Prostate gland (tissue), 2 donors: ENCODE measurements at regions not wholly inside any gene's neighbourhood (a gene's known extent, or its start where the extent isn't known, plus 50 kb on each side); places are given as distances from the start of the nearest gene placed in this dataset.

ENCODE experiments used
- DNase-seq: peaks from one replicate; pipeline ENCODE4 v3.0.0-alpha.2; 2019; ENCODE audit warnings: low spot score
- H3K27ac ChIP-seq, 2 donors: fragments of 200-600 bp; sonication (generic); 2 replicates each; pipeline ENCODE4 v1.5.1; 2017 to 2019
- H3K27me3 ChIP-seq: fragments of 200-600 bp; sonication (generic); replicated peaks from 2 replicates; pipeline ENCODE4 v1.5.1; 2019; ENCODE audit not compliant: insufficient read depth
- H3K36me3 ChIP-seq, 2 donors: fragments of 200-600 bp; sonication (generic); 1 replicate in 1 of 2; 2 replicates in 1 of 2; pipeline versions ENCODE4 v1.5.1 to v1.8.1; 2017 to 2019
- H3K4me1 ChIP-seq: fragments of 200-600 bp; sonication (generic); replicated peaks from 2 replicates; pipeline ENCODE4 v1.5.1; 2019
- H3K4me3 ChIP-seq, 2 donors: fragments of 200-600 bp; sonication (generic); 2 replicates each; pipeline ENCODE4 v1.5.1; 2017 to 2019
- H3K9me3 ChIP-seq: fragments of 200-600 bp; sonication (generic); 2 replicates; pipeline ENCODE4 v1.5.1; 2017
- CTCF ChIP-seq, 4 experiments: fragments of 200-600 bp in 2 of 4; fragments of 450-650 bp in 2 of 4; sonication (generic) in 2 of 4; IDR thresholded peaks; 1 replicate in 3 of 4; 2 replicates in 1 of 4; pipeline ENCODE4 v1.5.1; 2016 to 2019; ENCODE audit warnings: antibody characterized with exemption in 4 of 4, mild to moderate bottlenecking in 2 of 4, moderate library complexity in 2 of 4
- POLR2A ChIP-seq: fragments of 450-650 bp; IDR thresholded peaks from one replicate; pipeline ENCODE4 v1.6.1; 2016; ENCODE audit warnings: antibody characterized with exemption, mild to moderate bottlenecking
- POLR2AphosphoS5 ChIP-seq: sonication (generic); formaldehyde crosslinking; IDR thresholded peaks from one replicate; pipeline ENCODE4 v1.6.1; 2017; ENCODE audit warnings: antibody characterized with exemption
- WGBS: methylation state at CpG from one replicate; pipeline ENCODE4 v1.1.5; 2018; 5-methylcytosine and 5-hydroxymethylcytosine counted together
- intact Hi-C: fragments of 100-400 bp; cut with DNase I; formaldehyde crosslinking; loops from one replicate; pipeline ENCODE4 v1.14.2; 2022

GRCh38 chr1:30616759-30617158 is 106.6 kb downstream of the MATN1 start:
- H3K4me1 ChIP-seq, result no peaks in the 10 kb centered on the region
- WGBS, result 85% methylated on average over 7 of the region's 7 CpGs
- TF ChIP-seq CTCF (IDR thresholded peaks at IDR 0.05), result no peak
- TF ChIP-seq POLR2AphosphoS5, result no peak
- no peak for TF ChIP-seq POLR2A
- H3K36me3 ChIP-seq, result no peaks in the 10 kb centered on the region
- no peak for DNase-seq
- intact Hi-C loops, result no loop called here
- H3K4me3 ChIP-seq, result no peak overlapping the region
- H3K27me3 ChIP-seq, result no peaks in the 10 kb centered on the region
- no peak overlapping the region for H3K27ac ChIP-seq
- no peaks in the 10 kb centered on the region for H3K9me3 ChIP-seq

DNA sequence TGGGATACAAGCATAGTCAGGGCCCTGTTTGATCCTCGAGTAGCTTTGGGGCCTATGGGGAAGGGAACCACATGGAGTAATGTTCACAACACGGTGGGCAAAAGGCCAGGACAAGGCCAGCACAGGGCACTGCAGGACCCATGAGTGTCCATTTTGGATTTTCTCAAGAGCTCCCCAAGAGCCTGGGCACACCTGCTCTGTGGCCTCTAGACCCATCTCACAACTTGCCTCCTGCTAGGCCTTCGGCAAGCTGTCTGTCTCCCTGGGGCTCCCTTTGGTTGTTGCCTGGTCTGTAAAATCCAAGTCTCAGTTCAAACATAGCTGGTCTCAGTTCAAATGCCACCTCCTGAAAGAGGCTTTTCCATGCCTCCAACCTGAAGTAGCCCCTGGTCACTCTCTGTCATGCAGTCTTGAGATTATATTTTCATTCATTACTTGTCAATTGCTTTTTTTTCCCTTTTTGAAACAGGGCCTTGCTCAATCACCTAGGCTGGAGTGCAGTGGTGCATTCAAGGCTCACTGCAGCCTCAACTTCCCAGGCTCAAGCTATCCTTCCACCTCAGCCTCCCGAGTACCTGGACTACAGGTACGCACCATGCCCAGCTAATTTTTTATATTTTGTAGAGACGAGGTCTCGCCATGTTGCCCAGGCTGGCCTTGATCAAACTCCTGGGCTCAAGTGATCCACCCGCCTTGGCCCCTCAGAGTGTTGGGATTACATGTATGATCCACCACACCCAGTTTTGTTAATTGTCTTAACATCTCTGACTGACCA is 107.4 kb downstream of the MATN1 start:
- WGBS, result 95% methylated on average over 8 of the region's 8 CpGs
- H3K27ac ChIP-seq, result no peak overlapping the region

DNA sequence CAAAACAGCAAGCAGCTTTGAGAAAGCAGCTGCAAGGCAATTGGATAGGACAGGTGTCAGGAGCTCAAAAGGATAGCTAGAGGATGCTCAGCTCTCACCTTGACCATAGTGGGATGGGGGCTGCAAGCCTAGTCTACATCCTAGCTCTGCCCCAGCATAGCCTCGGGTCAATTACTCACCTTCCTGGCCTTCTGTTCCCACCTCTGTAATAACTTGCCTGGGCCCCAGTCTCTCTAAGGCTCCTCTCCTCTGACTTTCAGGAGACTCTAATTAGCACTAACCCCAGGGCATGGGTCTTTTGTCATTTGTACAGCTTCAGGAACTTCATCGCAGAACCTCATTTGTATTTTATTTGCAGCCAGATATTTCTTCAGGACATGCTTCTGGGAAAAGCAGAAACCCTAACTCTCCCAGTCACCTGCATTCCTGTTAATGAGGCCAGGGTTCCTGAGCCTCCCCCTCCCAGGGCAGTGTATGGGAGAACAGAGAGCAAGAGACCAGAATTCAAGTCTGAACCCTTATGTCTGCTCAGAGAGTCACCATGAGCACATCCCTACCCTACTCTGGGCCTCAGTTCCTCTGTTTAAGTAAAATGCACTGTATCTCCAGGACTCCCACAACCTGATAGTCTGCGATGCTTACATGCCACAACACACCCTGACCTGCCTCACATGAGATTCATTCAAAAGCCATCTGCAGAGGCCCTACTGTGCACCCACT is 108.1 kb downstream of the MATN1 start:
- intact Hi-C loops, result no loop called here
- 78% methylated on average over 3 of the region's 3 CpGs for WGBS
- H3K9me3 ChIP-seq, result no peaks in the 10 kb centered on the region

More for the DNA sequence above, 107.4 kb downstream of the MATN1 start:
- Histone ChIP-seq H3K4me1 (no peaks in the 10 kb centered on the region), H3K27me3 (no peaks in the 10 kb centered on the region), H3K36me3 (no peaks in the 10 kb centered on the region), H3K4me3 (no peak overlapping the region), H3K9me3 (no peaks in the 10 kb centered on the region)
- intact Hi-C loops, result no loop called here
- DNase-seq, result no peak
- TF ChIP-seq CTCF (IDR thresholded peaks at IDR 0.05) (no peak), POLR2AphosphoS5 (no peak), POLR2A (no peak)

GRCh38 chr1:30613188-30613587 is 110.2 kb downstream of the MATN1 start:
- TF ChIP-seq CTCF (IDR thresholded peaks at IDR 0.05) (no peak), POLR2A (no peak), POLR2AphosphoS5 (no peak)
- WGBS, result 87% methylated on average over 1 of the region's 1 CpG
- Histone ChIP-seq H3K4me1 (no peaks in the 10 kb centered on the region), H3K36me3 (no peaks in the 10 kb centered on the region), H3K27me3 (no peaks in the 10 kb centered on the region), H3K27ac (no peak overlapping the region), H3K9me3 (no peaks in the 10 kb centered on the region), H3K4me3 (no peak overlapping the region)
- intact Hi-C loops, result no loop called here
- no peak for DNase-seq

More for the DNA sequence above, 108.1 kb downstream of the MATN1 start:
- H3K4me1 ChIP-seq, result no peaks in the 10 kb centered on the region
- DNase-seq, result no peak
- no peak overlapping the region for H3K27ac ChIP-seq
- no peaks in the 10 kb centered on the region for H3K36me3 ChIP-seq
- no peak for TF ChIP-seq POLR2A
- no peak for TF ChIP-seq POLR2AphosphoS5
- no peaks in the 10 kb centered on the region for H3K27me3 ChIP-seq
- no peak overlapping the region for H3K4me3 ChIP-seq

- intact Hi-C loops, result no loop called here
- Histone ChIP-seq H3K27ac (no peak overlapping the region), H3K4me3 (no peak overlapping the region), H3K36me3 (no peaks in the 10 kb centered on the region), H3K27me3 (no peaks in the 10 kb centered on the region), H3K9me3 (no peaks in the 10 kb centered on the region), H3K4me1 (no peaks in the 10 kb centered on the region)
- no peak for DNase-seq
- WGBS, result 71% methylated on average over 1 of the region's 1 CpG
- TF ChIP-seq CTCF (IDR thresholded peaks at IDR 0.05), result no peak
- TF ChIP-seq POLR2A, result no peak
- no peak for TF ChIP-seq POLR2AphosphoS5
Observed at GRCh38 chr1:30612536-30613065, 110.8 kb downstream of the MATN1 start.
